ENCODE measurements at regions not wholly inside any gene's neighbourhood (a gene's known extent, or its start where the extent isn't known, plus 50 kb on each side); places are given as distances from the start of the nearest gene placed in this dataset.

- Histone ChIP-seq H3K4me1 (replicated peaks in 1 of 4; ENCODE audit: control insufficient read depth in 3 of 4, insufficient read depth in 4 of 4, low read length in 3 of 4) (peaks cover 11 to 50% (median 35%) of the 10 kb centered on the region in 4 experiments), H3K4me2 (ENCODE audit: insufficient read depth in 1 of 2, low read depth in 2 of 2, low read length in 2 of 2) (peak overlapping the region; percentile 54 to 72), H4K5ac (ENCODE audit: insufficient read length, low read depth, low read length) (no peak overlapping the region), H3K56ac (replicated peaks; ENCODE audit: insufficient read length, low read depth, low read length) (no peak overlapping the region), H3K4ac (replicated peaks; ENCODE audit: insufficient read length, low read depth, low read length) (no peak overlapping the region), H2AK5ac (ENCODE audit: low read depth, low read length) (no peak overlapping the region), H2BK12ac (ENCODE audit: low read depth, low read length) (peak overlapping the region; percentile 3; the same call in 1 of the 2 replicates), H2AFZ (ENCODE audit: low read length) (no peak overlapping the region), H2BK20ac (ENCODE audit: low read length) (no peak overlapping the region), H3K23ac (ENCODE audit: insufficient read length) (no peak overlapping the region), H3K14ac (ENCODE audit: insufficient read length) (no peak overlapping the region), H3K9me3 (ENCODE audit: insufficient read depth in 2 of 2, low read depth in 1 of 2, low read length in 1 of 2) (no peaks in the 10 kb centered on the region), H3K4me3 (ENCODE audit: extremely low read depth in 1 of 4, insufficient read depth in 2 of 4, low read depth in 3 of 4, low read length in 4 of 4) (peak overlapping the region in 1 of 4 experiments; percentile 32; a peak in 1 of 8 replicates), H2BK120ac (replicated peaks; ENCODE audit: low read depth, low read length) (no peak overlapping the region), H2BK15ac (ENCODE audit: low read length) (no peak overlapping the region), H4K8ac (ENCODE audit: extremely low read depth, insufficient read depth, low read length) (no peak overlapping the region), H4K20me1 (replicated peaks in 1 of 2; ENCODE audit: control insufficient read depth in 1 of 2, insufficient read depth in 2 of 2, low read length in 2 of 2) (no peaks in the 10 kb centered on the region), H3K27ac (ENCODE audit: low read depth, low read length) (peak overlapping the region; percentile 36; the same call in 1 of the 2 replicates), H3K9ac (replicated peaks in 1 of 4; ENCODE audit: extremely low read depth in 1 of 4, low read depth in 3 of 4, low read length in 3 of 4) (no peak overlapping the region), H3K18ac (ENCODE audit: extremely low read depth, low read length) (no peak overlapping the region), H3K27me3 (replicated peaks in 1 of 4; ENCODE audit: control insufficient read depth in 3 of 4, extremely low read depth in 1 of 4, insufficient read depth in 3 of 4, low read length in 3 of 4) (no peaks in the 10 kb centered on the region), H4K91ac (replicated peaks; ENCODE audit: insufficient read length, low read length) (no peak overlapping the region), H3K23me2 (ENCODE audit: low read depth, low read length) (no peaks in the 10 kb centered on the region), H3K79me1 (ENCODE audit: low read depth, low read length) (no peaks in the 10 kb centered on the region), H3K36me3 (ENCODE audit: control insufficient read depth in 2 of 4, insufficient read depth in 4 of 4, low read length in 3 of 4) (peaks cover 0 to 8% (median 0%) of the 10 kb centered on the region in 4 experiments; a peak in 2 of 8 replicates), H3K79me2 (ENCODE audit: control insufficient read depth in 1 of 2, insufficient read depth in 2 of 2, low read length in 2 of 2) (peaks cover 0 to 4% of the 10 kb centered on the region in 2 experiments; a peak in 1 of 4 replicates), H2BK5ac (ENCODE audit: low read depth, low read length) (peak overlapping the region; percentile 57)
- peak in 1 of 2 experiments; percentile 58 for DNase-seq (ENCODE audit: low read depth in 1 of 2, low spot score in 2 of 2)
- ChIA-PET CTCF (ENCODE audit: partially characterized antibody) (interaction anchor here (0.8 to 2.5 kb wide), 4 partner anchors 10 to 113 kb away, joined by 3 to 8 read pairs (median 4); a partner anchor contains a TSS), POLR2A (ENCODE audit: partially characterized antibody) (interaction anchor here (0.9 to 2.0 kb wide), 4 partner anchors 10 to 74 kb away, joined by 3 to 5 read pairs (median 4); no protein-coding TSS in a partner anchor)
- WGBS, 2 experiments (ENCODE audit: extremely low coverage in 1 of 2, insufficient coverage in 1 of 2, insufficient read length in 1 of 2, insufficient replicate concordance in 2 of 2, low coverage in 1 of 2, low lambda C conversion rate in 2 of 2, missing lambda C conversion rate in 1 of 2): 23% methylated on average over 1 of the region's 1 CpG; no CpG with 5 or more reads in 1 of the 2 experiments
- peak; percentile 77 for FAIRE-seq
- TF ChIP-seq NANOG (IDR thresholded peaks at IDR 0.05; ENCODE audit: insufficient read depth, low read depth, low read length, poor library complexity, severe bottlenecking): peak; percentile 62
- TF ChIP-seq EGR1 (IDR thresholded peaks at IDR 0.05; ENCODE audit: borderline replicate concordance, low read depth, low read length): no peak
- 0 out of 2 replicates have a peak, but pooled peaks have one; percentile 6 for TF ChIP-seq TAF1 (IDR thresholded peaks at IDR 0.05; ENCODE audit: low read depth, low read length)
- peak in 1 of 2 experiments; percentile 24; a peak in 1 of 3 replicates for TF ChIP-seq POLR2A (IDR thresholded peaks at IDR 0.05; ENCODE audit: control extremely low read depth in 1 of 2, low read depth in 2 of 2, low read length in 2 of 2)
- TF ChIP-seq NRF1 (IDR thresholded peaks at IDR 0.05; ENCODE audit: low read depth, low read length): no peak
- no peak for TF ChIP-seq GTF2F1 (IDR thresholded peaks at IDR 0.05; ENCODE audit: borderline replicate concordance, low read depth, low read length)
- TF ChIP-seq TCF12 (IDR thresholded peaks at IDR 0.05; ENCODE audit: low read depth, low read length): 0 out of 2 replicates have a peak, but pooled peaks have one; percentile 9
- no peak for TF ChIP-seq RFX5 (IDR thresholded peaks at IDR 0.05; ENCODE audit: borderline replicate concordance, low read depth, low read length)
- no peak for TF ChIP-seq E2F6 (IDR thresholded peaks at IDR 0.05)
- TF ChIP-seq MAFK (IDR thresholded peaks at IDR 0.05; ENCODE audit: low read depth, low read length): no peak
- no peak for TF ChIP-seq YY1 (IDR thresholded peaks at IDR 0.05; ENCODE audit: low read depth, low read length)
- 0 out of 2 replicates have a peak, but pooled peaks have one; percentile 8 for TF ChIP-seq POU5F1 (IDR thresholded peaks at IDR 0.05; ENCODE audit: low read depth, low read length)
These were observed 157.6 kb downstream of the HAUS1 start for GRCh38 chr18:46261799-46262198.

Data from H1 (cell line).